Spinal cord (tissue), 9 donors: ENCODE measurements at regions not wholly inside any gene's neighbourhood (a gene's known extent, or its start where the extent isn't known, plus 50 kb on each side); places are given as distances from the start of the nearest gene placed in this dataset.
"Not testable (repeated sequence)": the region's sequence is repeated elsewhere in the genome, so short reads cannot be mapped to it uniquely, and the experiment has no call there.

ENCODE experiments used
- DNase-seq, 6 donors: peaks; one replicate each; pipeline versions ENCODE4 v3.0.0 to v3.0.0-alpha.2; 2013 to 2015; ENCODE audit warnings: low spot score in 6 of 6, low read depth in 4 of 6
- H3K27ac ChIP-seq: one replicate; pipeline ENCODE4 v1.5.1; 2013; ENCODE audit warnings: low read depth, low read length, control low read depth
- H3K27me3 ChIP-seq: one replicate; pipeline ENCODE4 v1.6.1; 2013; ENCODE audit warnings: low read length; ENCODE audit not compliant: control insufficient read depth, insufficient read depth
- H3K36me3 ChIP-seq: one replicate; pipeline ENCODE4 v1.6.1; 2013; ENCODE audit warnings: low read length; ENCODE audit not compliant: control insufficient read depth, insufficient read depth
- H3K4me1 ChIP-seq: one replicate; pipeline ENCODE4 v1.6.1; 2013; ENCODE audit warnings: low read length; ENCODE audit not compliant: control insufficient read depth, insufficient read depth
- H3K4me3 ChIP-seq: one replicate; pipeline ENCODE4 v1.5.1; 2013; ENCODE audit warnings: low read depth, low read length, control low read depth
- H3K9me3 ChIP-seq: one replicate; pipeline ENCODE4 v1.6.1; 2013; ENCODE audit warnings: low read length; ENCODE audit not compliant: control insufficient read depth, insufficient read depth
- WGBS: methylation state at CpG from one replicate; pipeline ENCODE4 v1.1.5; 2013; ENCODE audit warnings: missing lambda C conversion rate; ENCODE audit not compliant: insufficient coverage; 5-methylcytosine and 5-hydroxymethylcytosine counted together
- donor health status: healthy.

- no peaks in the 10 kb centered on the region for H3K9me3 ChIP-seq
- no peaks in the 10 kb centered on the region for H3K27me3 ChIP-seq
- H3K4me1 ChIP-seq = no peaks in the 10 kb centered on the region
- no peak overlapping the region for H3K27ac ChIP-seq
- DNase-seq = no peak
- 94% methylated on average over 3 of the region's 9 CpGs for WGBS
- no peaks in the 10 kb centered on the region for H3K36me3 ChIP-seq
- H3K4me3 ChIP-seq = no peak overlapping the region
Measured at GRCh38 chr4:55028196-55028595, 97.2 kb downstream of the KDR start.

- 83% methylated on average over 2 of the region's 2 CpGs for WGBS
- H3K4me3 ChIP-seq = no peak overlapping the region
- DNase-seq = no peak
- H3K4me1 ChIP-seq = no peaks in the 10 kb centered on the region
- no peaks in the 10 kb centered on the region for H3K36me3 ChIP-seq
- H3K27me3 ChIP-seq = no peaks in the 10 kb centered on the region
- no peaks in the 10 kb centered on the region for H3K9me3 ChIP-seq
- no peak overlapping the region for H3K27ac ChIP-seq
Measured at GRCh38 chr4:55027596-55027995, 97.8 kb downstream of the KDR start.

- WGBS = 40% methylated on average over 2 of the region's 6 CpGs
- H3K4me3 ChIP-seq, H3K27me3 ChIP-seq, H3K4me1 ChIP-seq, H3K27ac ChIP-seq, DNase-seq, H3K36me3 ChIP-seq, H3K9me3 ChIP-seq: not testable (repeated sequence)
Measured at GRCh38 chr4:55025456-55025855, 99.9 kb downstream of the KDR start.

- WGBS = no CpG with 5 or more reads among the region's 2 CpGs
- Histone ChIP-seq H3K9me3 (peaks cover 1% of the 10 kb centered on the region), H3K4me3 (no peak overlapping the region), H3K4me1 (no peaks in the 10 kb centered on the region), H3K36me3 (no peaks in the 10 kb centered on the region), H3K27me3 (no peaks in the 10 kb centered on the region), H3K27ac (no peak overlapping the region)
- DNase-seq = no peak
Measured at GRCh38 chr4:55023030-55023429, 102.4 kb downstream of the KDR start.

- Histone ChIP-seq H3K9me3 (peaks cover 1% of the 10 kb centered on the region), H3K4me1 (no peaks in the 10 kb centered on the region), H3K27ac (no peak overlapping the region), H3K27me3 (no peaks in the 10 kb centered on the region), H3K36me3 (no peaks in the 10 kb centered on the region), H3K4me3 (no peak overlapping the region)
- DNase-seq = no peak
- no CpG with 5 or more reads among the region's 1 CpG for WGBS
Measured at GRCh38 chr4:55021214-55021613, 104.2 kb downstream of the KDR start.

- Histone ChIP-seq H3K9me3 (peaks cover 1% of the 10 kb centered on the region), H3K27me3 (no peaks in the 10 kb centered on the region), H3K36me3 (no peaks in the 10 kb centered on the region), H3K27ac (no peak overlapping the region), H3K4me1 (no peaks in the 10 kb centered on the region), H3K4me3 (no peak overlapping the region)
- DNase-seq = no peak
- 77% methylated on average over 2 of the region's 2 CpGs for WGBS
Measured at GRCh38 chr4:55020131-55020530, 105.3 kb downstream of the KDR start.

- H3K9me3 ChIP-seq = peaks cover 1% of the 10 kb centered on the region
- H3K4me3 ChIP-seq = no peak overlapping the region
- H3K27me3 ChIP-seq = no peaks in the 10 kb centered on the region
- H3K27ac ChIP-seq = no peak overlapping the region
- DNase-seq = no peak
- H3K36me3 ChIP-seq = no peaks in the 10 kb centered on the region
- whole genome bisulfite sequencing = 50% methylated on average over 2 of the region's 2 CpGs
- H3K4me1 ChIP-seq = no peaks in the 10 kb centered on the region
Measured at GRCh38 chr4:55018978-55019377, 106.4 kb downstream of the KDR start.

- Histone ChIP-seq H3K4me3 (no peak overlapping the region), H3K9me3 (peaks cover 1% of the 10 kb centered on the region), H3K27ac (no peak overlapping the region), H3K27me3 (no peaks in the 10 kb centered on the region), H3K4me1 (no peaks in the 10 kb centered on the region), H3K36me3 (no peaks in the 10 kb centered on the region)
- DNase-seq = no peak
- WGBS = no CpG with 5 or more reads among the region's 2 CpGs
Measured at GRCh38 chr4:55018521-55018920, 106.9 kb downstream of the KDR start.

GRCh38 chr4:55017406-55017805 is 108.0 kb downstream of the KDR start:
- no peak overlapping the region for H3K27ac ChIP-seq
- no peaks in the 10 kb centered on the region for H3K36me3 ChIP-seq
- DNase-seq = no peak

GRCh38 chr4:55016131-55016530 is 109.3 kb downstream of the KDR start:
- WGBS = 74% methylated on average over 2 of the region's 2 CpGs
- H3K27me3 ChIP-seq = no peaks in the 10 kb centered on the region
- no peak overlapping the region for H3K27ac ChIP-seq
- H3K36me3 ChIP-seq = no peaks in the 10 kb centered on the region
- H3K9me3 ChIP-seq = no peaks in the 10 kb centered on the region
- H3K4me1 ChIP-seq = no peaks in the 10 kb centered on the region
- no peak overlapping the region for H3K4me3 ChIP-seq
- no peak for DNase-seq

More at GRCh38 chr4:55017406-55017805, 108.0 kb downstream of the KDR start:
- H3K9me3 ChIP-seq = peaks cover 1% of the 10 kb centered on the region
- no peak overlapping the region for H3K4me3 ChIP-seq
- WGBS = no CpG with 5 or more reads among the region's 4 CpGs
- H3K4me1 ChIP-seq = no peaks in the 10 kb centered on the region
- no peaks in the 10 kb centered on the region for H3K27me3 ChIP-seq
